Liver (tissue), 8 donors: ENCODE measurements at regions not wholly inside any gene's neighbourhood (a gene's known extent, or its start where the extent isn't known, plus 50 kb on each side); places are given as distances from the start of the nearest gene placed in this dataset.

ENCODE experiments used
- DNase-seq: peaks from one replicate; pipeline ENCODE4 v3.0.0-alpha.2; 2017; ENCODE audit warnings: low spot score
- H3K27ac ChIP-seq, 2 donors: one replicate each; pipeline ENCODE4 v1.7.0; 2013; ENCODE audit warnings: inconsistent platforms in 2 of 2, low read length in 2 of 2, control low read depth in 1 of 2, low read depth in 1 of 2, mild to moderate bottlenecking in 1 of 2
- H3K27me3 ChIP-seq, 4 donors: one replicate each; pipeline versions ENCODE4 v1.6.1 to v1.7.0; 2013; ENCODE audit warnings: low read length in 3 of 4, inconsistent platforms in 1 of 4, mild to moderate bottlenecking in 1 of 4, moderate library complexity in 1 of 4; ENCODE audit not compliant: control insufficient read depth in 4 of 4, insufficient read depth in 4 of 4
- H3K36me3 ChIP-seq, 4 donors: one replicate each; pipeline versions ENCODE4 v1.6.1 to v1.7.0; 2013; ENCODE audit warnings: low read length in 3 of 4, mild to moderate bottlenecking in 3 of 4, low read depth in 1 of 4, moderate library complexity in 1 of 4; ENCODE audit not compliant: control insufficient read depth in 4 of 4, insufficient read depth in 3 of 4
- H3K4me1 ChIP-seq, 4 donors: one replicate each; pipeline versions ENCODE4 v1.6.1 to v1.7.0; 2013; ENCODE audit warnings: low read length in 3 of 4, mild to moderate bottlenecking in 3 of 4, moderate library complexity in 1 of 4; ENCODE audit not compliant: control insufficient read depth in 4 of 4, insufficient read depth in 4 of 4
- H3K4me3 ChIP-seq, 3 donors: one replicate each; pipeline versions ENCODE4 v1.6.1 to v1.7.0; 2013; ENCODE audit warnings: low read length in 3 of 3, control low read depth in 1 of 3, low read depth in 1 of 3, mild to moderate bottlenecking in 1 of 3
- H3K9ac ChIP-seq, 2 donors: one replicate each; pipeline ENCODE4 v1.7.0; 2013; ENCODE audit warnings: low read length in 2 of 2, mild to moderate bottlenecking in 2 of 2, moderate library complexity in 2 of 2, control low read depth in 1 of 2, low read depth in 1 of 2
- H3K9me3 ChIP-seq, 4 donors: one replicate each; pipeline versions ENCODE4 v1.6.1 to v1.7.0; 2013; ENCODE audit warnings: low read length in 3 of 4; ENCODE audit not compliant: control insufficient read depth in 4 of 4
- EGR1 ChIP-seq, 2 donors: IDR thresholded peaks; 2 replicates each; pipeline ENCODE4 v1.6.1; 2016 to 2018; ENCODE audit warnings: antibody characterized with exemption in 2 of 2, low read depth in 2 of 2
- FOXA1 ChIP-seq: IDR thresholded peaks from 2 replicates; pipeline ENCODE4 v1.6.1; 2016; ENCODE audit warnings: antibody characterized with exemption
- FOXA2 ChIP-seq: IDR thresholded peaks from 2 replicates; pipeline ENCODE4 v1.6.1; 2016; ENCODE audit warnings: antibody characterized with exemption
- GABPA ChIP-seq, 2 donors: IDR thresholded peaks in 1 of 2; conservative IDR thresholded peaks in 1 of 2; 2 replicates each; pipeline ENCODE4 v1.6.1; 2016; ENCODE audit warnings: antibody characterized with exemption in 2 of 2, mild to moderate bottlenecking in 1 of 2, moderate library complexity in 1 of 2
- HNF4A ChIP-seq, 2 donors: conservative IDR thresholded peaks; 2 replicates each; pipeline ENCODE4 v1.6.1; 2016; ENCODE audit warnings: antibody characterized with exemption in 2 of 2, mild to moderate bottlenecking in 2 of 2
- HNF4G ChIP-seq: IDR thresholded peaks from 2 replicates; pipeline ENCODE4 v1.6.1; 2016; ENCODE audit warnings: antibody characterized with exemption
- NR2F2 ChIP-seq: IDR thresholded peaks from 2 replicates; pipeline ENCODE4 v1.6.1; 2016; ENCODE audit warnings: antibody characterized with exemption
- RAD21 ChIP-seq, 2 donors: IDR thresholded peaks; 2 replicates each; pipeline ENCODE4 v1.6.1; 2016; ENCODE audit warnings: antibody characterized with exemption in 2 of 2, mild to moderate bottlenecking in 2 of 2
- RXRA ChIP-seq, 2 donors: IDR thresholded peaks; 2 replicates each; pipeline ENCODE4 v1.6.1; 2017 to 2018; ENCODE audit warnings: antibody characterized with exemption in 2 of 2, mild to moderate bottlenecking in 1 of 2
- SP1 ChIP-seq: IDR thresholded peaks from 2 replicates; pipeline ENCODE4 v1.6.1; 2018; ENCODE audit warnings: antibody characterized with exemption, mild to moderate bottlenecking
- TAF1 ChIP-seq: conservative IDR thresholded peaks from 2 replicates; pipeline ENCODE4 v1.6.1; 2016; ENCODE audit warnings: antibody characterized with exemption, mild to moderate bottlenecking
- YY1 ChIP-seq: IDR thresholded peaks from 2 replicates; pipeline ENCODE4 v1.6.1; 2016; ENCODE audit warnings: antibody characterized with exemption, mild to moderate bottlenecking
- WGBS: extraction: QIAGEN DNeasy Blood & Tissue Kit; methylation state at CpG from one replicate; pipeline ENCODE4 v1.1.7; 2013; 5-methylcytosine and 5-hydroxymethylcytosine counted together
- TF ChIP-seq, protein P1 (sequence below): fragments of 150-350 bp; IDR thresholded peaks from 2 replicates; pipeline ENCODE4 v1.5.1; 2017; ENCODE audit warnings: improper control_type of control experiment, low read depth, low read length; ENCODE audit not compliant: missing input control
- TF ChIP-seq, protein P2 (sequence below): IDR thresholded peaks from 2 replicates; pipeline ENCODE4 v1.6.1; 2016; ENCODE audit warnings: antibody characterized with exemption, mild to moderate bottlenecking
- TF ChIP-seq, protein P3 (sequence below): IDR thresholded peaks from 2 replicates; pipeline ENCODE4 v1.6.1; 2016; ENCODE audit warnings: antibody characterized with exemption
- TF ChIP-seq, protein P4 (sequence below): IDR thresholded peaks from 2 replicates; pipeline ENCODE4 v1.6.1; 2016; ENCODE audit warnings: antibody characterized with exemption
- donor health status: healthy.
- donor health status: healthy.
- donor health status: healthy.
- donor health status: healthy.
- donor health status: healthy.

DNA sequence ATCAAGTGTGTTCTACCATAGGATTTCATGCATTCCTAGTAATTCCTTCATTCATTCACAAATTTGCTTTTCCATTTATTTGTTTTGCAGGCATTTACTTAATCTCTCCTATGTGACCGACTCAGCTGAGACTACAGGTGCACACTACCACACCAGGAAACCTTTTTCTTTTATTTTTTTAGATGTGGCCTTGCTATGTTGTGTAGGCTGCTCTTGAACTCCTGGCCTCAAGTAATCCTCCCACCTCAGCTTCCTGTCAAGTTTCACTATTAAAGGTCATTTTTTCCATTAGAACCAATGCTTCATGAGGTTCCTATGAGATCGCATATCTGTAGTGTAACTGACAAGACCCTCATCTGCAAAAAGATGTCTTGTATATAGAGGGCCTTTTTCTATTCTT is 1218.7 kb downstream of the VRK1 start:
- TF ChIP-seq, protein P1, sequence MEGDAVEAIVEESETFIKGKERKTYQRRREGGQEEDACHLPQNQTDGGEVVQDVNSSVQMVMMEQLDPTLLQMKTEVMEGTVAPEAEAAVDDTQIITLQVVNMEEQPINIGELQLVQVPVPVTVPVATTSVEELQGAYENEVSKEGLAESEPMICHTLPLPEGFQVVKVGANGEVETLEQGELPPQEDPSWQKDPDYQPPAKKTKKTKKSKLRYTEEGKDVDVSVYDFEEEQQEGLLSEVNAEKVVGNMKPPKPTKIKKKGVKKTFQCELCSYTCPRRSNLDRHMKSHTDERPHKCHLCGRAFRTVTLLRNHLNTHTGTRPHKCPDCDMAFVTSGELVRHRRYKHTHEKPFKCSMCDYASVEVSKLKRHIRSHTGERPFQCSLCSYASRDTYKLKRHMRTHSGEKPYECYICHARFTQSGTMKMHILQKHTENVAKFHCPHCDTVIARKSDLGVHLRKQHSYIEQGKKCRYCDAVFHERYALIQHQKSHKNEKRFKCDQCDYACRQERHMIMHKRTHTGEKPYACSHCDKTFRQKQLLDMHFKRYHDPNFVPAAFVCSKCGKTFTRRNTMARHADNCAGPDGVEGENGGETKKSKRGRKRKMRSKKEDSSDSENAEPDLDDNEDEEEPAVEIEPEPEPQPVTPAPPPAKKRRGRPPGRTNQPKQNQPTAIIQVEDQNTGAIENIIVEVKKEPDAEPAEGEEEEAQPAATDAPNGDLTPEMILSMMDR, result no peak
- TF ChIP-seq TAF1 (no peak), RAD21 (IDR thresholded peaks at IDR 0.05) (no peak), HNF4A (conservative IDR thresholded peaks at IDR 0.05) (no peak), SP1 (no peak), NR2F2 (no peak), FOXA2 (no peak), FOXA1 (no peak), GABPA (IDR thresholded peaks at IDR 0.05 in 1 of 2, conservative IDR thresholded peaks at IDR 0.05 in 1 of 2) (no peak), YY1 (no peak), HNF4G (no peak), RXRA (IDR thresholded peaks at IDR 0.05) (no peak), EGR1 (IDR thresholded peaks at IDR 0.05; ENCODE audit: low read depth in 2 of 2) (no peak)
- TF ChIP-seq, protein P2, sequence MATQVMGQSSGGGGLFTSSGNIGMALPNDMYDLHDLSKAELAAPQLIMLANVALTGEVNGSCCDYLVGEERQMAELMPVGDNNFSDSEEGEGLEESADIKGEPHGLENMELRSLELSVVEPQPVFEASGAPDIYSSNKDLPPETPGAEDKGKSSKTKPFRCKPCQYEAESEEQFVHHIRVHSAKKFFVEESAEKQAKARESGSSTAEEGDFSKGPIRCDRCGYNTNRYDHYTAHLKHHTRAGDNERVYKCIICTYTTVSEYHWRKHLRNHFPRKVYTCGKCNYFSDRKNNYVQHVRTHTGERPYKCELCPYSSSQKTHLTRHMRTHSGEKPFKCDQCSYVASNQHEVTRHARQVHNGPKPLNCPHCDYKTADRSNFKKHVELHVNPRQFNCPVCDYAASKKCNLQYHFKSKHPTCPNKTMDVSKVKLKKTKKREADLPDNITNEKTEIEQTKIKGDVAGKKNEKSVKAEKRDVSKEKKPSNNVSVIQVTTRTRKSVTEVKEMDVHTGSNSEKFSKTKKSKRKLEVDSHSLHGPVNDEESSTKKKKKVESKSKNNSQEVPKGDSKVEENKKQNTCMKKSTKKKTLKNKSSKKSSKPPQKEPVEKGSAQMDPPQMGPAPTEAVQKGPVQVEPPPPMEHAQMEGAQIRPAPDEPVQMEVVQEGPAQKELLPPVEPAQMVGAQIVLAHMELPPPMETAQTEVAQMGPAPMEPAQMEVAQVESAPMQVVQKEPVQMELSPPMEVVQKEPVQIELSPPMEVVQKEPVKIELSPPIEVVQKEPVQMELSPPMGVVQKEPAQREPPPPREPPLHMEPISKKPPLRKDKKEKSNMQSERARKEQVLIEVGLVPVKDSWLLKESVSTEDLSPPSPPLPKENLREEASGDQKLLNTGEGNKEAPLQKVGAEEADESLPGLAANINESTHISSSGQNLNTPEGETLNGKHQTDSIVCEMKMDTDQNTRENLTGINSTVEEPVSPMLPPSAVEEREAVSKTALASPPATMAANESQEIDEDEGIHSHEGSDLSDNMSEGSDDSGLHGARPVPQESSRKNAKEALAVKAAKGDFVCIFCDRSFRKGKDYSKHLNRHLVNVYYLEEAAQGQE, result no peak
- TF ChIP-seq, protein P3, sequence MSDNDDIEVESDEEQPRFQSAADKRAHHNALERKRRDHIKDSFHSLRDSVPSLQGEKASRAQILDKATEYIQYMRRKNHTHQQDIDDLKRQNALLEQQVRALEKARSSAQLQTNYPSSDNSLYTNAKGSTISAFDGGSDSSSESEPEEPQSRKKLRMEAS, result no peak
- TF ChIP-seq, protein P4, sequence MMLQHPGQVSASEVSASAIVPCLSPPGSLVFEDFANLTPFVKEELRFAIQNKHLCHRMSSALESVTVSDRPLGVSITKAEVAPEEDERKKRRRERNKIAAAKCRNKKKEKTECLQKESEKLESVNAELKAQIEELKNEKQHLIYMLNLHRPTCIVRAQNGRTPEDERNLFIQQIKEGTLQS, result no peak
- H3K27me3 ChIP-seq, result peaks cover 0 to 2% (median 0%) of the 10 kb centered on the region in 4 donors
- no peaks in the 10 kb centered on the region for H3K36me3 ChIP-seq
- H3K27ac ChIP-seq, result no peak overlapping the region
- H3K9ac ChIP-seq, result no peak overlapping the region
- no peak overlapping the region for H3K4me3 ChIP-seq
- no peak for DNase-seq
- 45% methylated on average over 2 of the region's 2 CpGs for WGBS
- H3K4me1 ChIP-seq, result no peaks in the 10 kb centered on the region
- no peaks in the 10 kb centered on the region for H3K9me3 ChIP-seq

DNA sequence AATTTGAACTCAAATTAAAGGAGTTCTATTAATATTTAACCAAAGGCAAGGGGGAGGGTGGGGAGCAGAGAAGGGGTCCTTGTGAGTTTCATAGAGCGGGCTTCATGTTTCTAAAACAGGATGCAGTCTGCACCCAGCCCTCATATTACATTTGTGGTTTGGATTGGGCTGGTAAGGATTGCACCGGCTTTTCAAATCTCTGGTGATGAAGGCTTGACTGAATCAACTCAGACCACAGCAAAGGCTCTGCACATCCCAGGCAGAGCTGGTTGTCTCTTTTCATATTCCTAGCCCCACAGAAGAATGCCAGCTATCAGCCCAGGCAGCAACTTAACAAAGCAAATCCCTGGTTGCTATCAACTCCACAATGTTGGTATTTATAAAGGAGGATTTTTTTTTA is 1221.4 kb downstream of the VRK1 start:
- no peak overlapping the region for H3K27ac ChIP-seq
- TF ChIP-seq HNF4G (no peak), EGR1 (IDR thresholded peaks at IDR 0.05; ENCODE audit: low read depth in 2 of 2) (no peak), SP1 (no peak), YY1 (no peak), RXRA (IDR thresholded peaks at IDR 0.05) (no peak), HNF4A (conservative IDR thresholded peaks at IDR 0.05) (no peak)
- TF ChIP-seq, protein P3, result no peak
- no peak overlapping the region for H3K4me3 ChIP-seq
- no peaks in the 10 kb centered on the region for H3K27me3 ChIP-seq
- H3K9ac ChIP-seq, result no peak overlapping the region
- no peaks in the 10 kb centered on the region for H3K4me1 ChIP-seq
- H3K9me3 ChIP-seq, result no peaks in the 10 kb centered on the region
- no peak for DNase-seq
- no peaks in the 10 kb centered on the region for H3K36me3 ChIP-seq
- 88% methylated on average over 2 of the region's 2 CpGs for WGBS
